Testis (tissue), 2 donors: ENCODE measurements at regions not wholly inside any gene's neighbourhood (a gene's known extent, or its start where the extent isn't known, plus 50 kb on each side); places are given as distances from the start of the nearest gene placed in this dataset.

ENCODE experiments used
- DNase-seq: peaks from one replicate; pipeline ENCODE4 v3.0.0-alpha.2; 2019
- H3K27ac ChIP-seq, 2 donors: fragments of 200-600 bp; sonication (generic); one replicate each; pipeline ENCODE4 v1.5.1; 2019
- H3K27me3 ChIP-seq: fragments of 200-600 bp; sonication (generic); one replicate; pipeline ENCODE4 v1.5.1; 2019
- H3K36me3 ChIP-seq: fragments of 200-600 bp; sonication (generic); one replicate; pipeline ENCODE4 v1.5.1; 2017; ENCODE audit warnings: low read depth; ENCODE audit errors: missing control alignments
- H3K4me1 ChIP-seq: fragments of 200-600 bp; sonication (generic); one replicate; pipeline ENCODE4 v1.5.1; 2019
- H3K4me3 ChIP-seq, 2 donors: fragments of 200-600 bp; sonication (generic); one replicate each; pipeline ENCODE4 v1.5.1; 2017 to 2019
- H3K9me3 ChIP-seq: fragments of 200-600 bp; sonication (generic); one replicate; pipeline ENCODE4 v1.5.1; 2017
- POLR2A ChIP-seq: fragments of 450-650 bp; IDR thresholded peaks from one replicate; pipeline ENCODE4 v1.6.1; 2017; ENCODE audit warnings: antibody characterized with exemption, mild to moderate bottlenecking, moderate library complexity
- WGBS, 2 donors: methylation state at CpG; one replicate each; pipeline ENCODE4 v1.1.5; 2018; 5-methylcytosine and 5-hydroxymethylcytosine counted together
- intact Hi-C: fragments of 100-400 bp; cut with DNase I; formaldehyde crosslinking; loops from one replicate; pipeline ENCODE4 v1.15.1; 2023; ENCODE audit warnings: low total_unique reads
- TF ChIP-seq, protein P1 (sequence below), 3 experiments: fragments of 450-650 bp in 2 of 3; fragments of 200-600 bp in 1 of 3; sonication (generic) in 1 of 3; IDR thresholded peaks; one replicate each; pipeline ENCODE4 v1.5.1; 2016 to 2019; ENCODE audit warnings: antibody characterized with exemption in 3 of 3, mild to moderate bottlenecking in 2 of 3, moderate library complexity in 1 of 3

DNA sequence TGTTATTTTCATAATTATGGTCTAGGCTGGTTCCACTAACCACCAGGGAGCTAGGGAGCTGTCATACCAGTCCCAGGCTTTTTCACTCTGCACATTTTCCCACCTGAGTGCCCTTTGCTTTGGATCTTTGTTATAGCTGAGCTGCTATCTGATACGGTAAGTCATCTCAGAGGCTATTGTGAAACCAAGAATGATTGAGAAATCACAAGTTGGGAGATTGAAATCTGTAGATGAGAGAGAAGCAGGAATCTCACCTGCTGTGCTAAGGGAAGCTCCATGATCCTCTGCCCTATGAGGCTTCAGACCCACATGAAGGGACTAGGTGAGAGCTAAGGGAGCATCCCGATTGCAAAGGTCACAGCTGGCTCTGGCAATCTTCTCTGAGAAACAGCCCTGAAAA, 307.8 kb downstream of the REEP3 start:
- no peaks in the 10 kb centered on the region for H3K4me1 ChIP-seq
- H3K36me3 ChIP-seq: no peaks in the 10 kb centered on the region
- no peak for DNase-seq
- 73 to 88% methylated on average over 2 of the region's 2 CpGs for WGBS, 2 donors
- H3K27me3 ChIP-seq: no peaks in the 10 kb centered on the region
- TF ChIP-seq, protein P1, sequence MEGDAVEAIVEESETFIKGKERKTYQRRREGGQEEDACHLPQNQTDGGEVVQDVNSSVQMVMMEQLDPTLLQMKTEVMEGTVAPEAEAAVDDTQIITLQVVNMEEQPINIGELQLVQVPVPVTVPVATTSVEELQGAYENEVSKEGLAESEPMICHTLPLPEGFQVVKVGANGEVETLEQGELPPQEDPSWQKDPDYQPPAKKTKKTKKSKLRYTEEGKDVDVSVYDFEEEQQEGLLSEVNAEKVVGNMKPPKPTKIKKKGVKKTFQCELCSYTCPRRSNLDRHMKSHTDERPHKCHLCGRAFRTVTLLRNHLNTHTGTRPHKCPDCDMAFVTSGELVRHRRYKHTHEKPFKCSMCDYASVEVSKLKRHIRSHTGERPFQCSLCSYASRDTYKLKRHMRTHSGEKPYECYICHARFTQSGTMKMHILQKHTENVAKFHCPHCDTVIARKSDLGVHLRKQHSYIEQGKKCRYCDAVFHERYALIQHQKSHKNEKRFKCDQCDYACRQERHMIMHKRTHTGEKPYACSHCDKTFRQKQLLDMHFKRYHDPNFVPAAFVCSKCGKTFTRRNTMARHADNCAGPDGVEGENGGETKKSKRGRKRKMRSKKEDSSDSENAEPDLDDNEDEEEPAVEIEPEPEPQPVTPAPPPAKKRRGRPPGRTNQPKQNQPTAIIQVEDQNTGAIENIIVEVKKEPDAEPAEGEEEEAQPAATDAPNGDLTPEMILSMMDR (IDR thresholded peaks at IDR 0.05): no peak
- no peak for TF ChIP-seq POLR2A
- intact Hi-C loops: no loop called here
- no peak overlapping the region for H3K27ac ChIP-seq
- no peaks in the 10 kb centered on the region for H3K9me3 ChIP-seq
- no peak overlapping the region for H3K4me3 ChIP-seq

DNA sequence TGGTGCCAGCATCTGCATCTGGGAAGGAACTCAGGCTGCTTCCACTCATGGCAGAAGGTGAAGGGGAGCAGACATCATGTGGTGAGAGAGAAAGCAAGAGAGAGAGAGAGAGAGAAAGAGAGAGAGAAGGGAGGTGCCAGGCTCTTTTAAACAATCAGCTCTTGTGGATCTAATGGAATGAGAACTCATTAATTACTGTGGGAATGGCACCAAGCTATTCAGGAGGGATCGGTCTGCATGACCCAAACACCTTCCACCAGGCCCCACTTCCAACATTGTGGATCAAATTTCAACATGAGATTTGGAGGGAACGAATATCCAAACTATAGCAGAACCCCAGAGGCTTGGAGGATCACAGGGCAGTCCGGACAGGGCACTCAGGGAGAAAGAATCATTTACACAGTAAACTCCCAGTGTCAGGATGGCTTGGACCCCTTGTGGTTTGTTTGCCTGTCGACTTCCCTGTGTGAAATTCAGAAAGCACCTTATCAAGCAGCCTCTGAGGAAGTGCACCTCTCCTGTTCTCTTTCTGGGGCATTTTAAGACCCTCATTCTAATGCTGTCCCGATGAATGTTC, 308.5 kb downstream of the REEP3 start:
- DNase-seq: no peak
- Histone ChIP-seq H3K36me3 (no peaks in the 10 kb centered on the region), H3K27ac (no peak overlapping the region), H3K4me3 (no peak overlapping the region), H3K27me3 (no peaks in the 10 kb centered on the region), H3K4me1 (no peaks in the 10 kb centered on the region), H3K9me3 (no peaks in the 10 kb centered on the region)
- intact Hi-C loops: no loop called here
- WGBS, 2 donors: 60 to 64% methylated on average over 5 of the region's 5 CpGs
- TF ChIP-seq, protein P1 (IDR thresholded peaks at IDR 0.05): no peak
- no peak for TF ChIP-seq POLR2A

DNA sequence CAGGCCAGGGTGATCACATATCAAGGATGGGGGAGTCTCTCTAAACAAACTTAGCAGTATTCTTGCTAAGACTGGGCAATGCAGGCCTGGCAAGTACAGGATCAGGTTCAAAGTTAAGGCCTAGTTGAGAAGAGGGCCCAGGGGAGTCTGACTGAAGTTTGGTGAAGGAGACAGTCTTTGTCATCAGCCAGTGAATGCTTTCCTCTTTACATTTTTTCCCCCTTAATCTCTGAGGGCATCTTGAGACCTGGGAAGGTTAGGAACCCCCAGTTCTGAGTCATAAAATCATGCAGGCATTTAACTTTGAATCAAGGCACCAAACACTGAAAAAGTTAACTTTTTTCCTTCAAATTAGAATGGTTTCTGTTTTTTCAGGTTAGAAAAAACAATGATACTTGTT, 311.5 kb downstream of the REEP3 start:
- H3K27ac ChIP-seq: no peak overlapping the region
- H3K36me3 ChIP-seq: no peaks in the 10 kb centered on the region
- no peaks in the 10 kb centered on the region for H3K4me1 ChIP-seq
- no peak for TF ChIP-seq POLR2A
- TF ChIP-seq, protein P1 (IDR thresholded peaks at IDR 0.05): no peak
- H3K27me3 ChIP-seq: no peaks in the 10 kb centered on the region
- intact Hi-C loops: no loop called here
- no peak for DNase-seq
- H3K9me3 ChIP-seq: no peaks in the 10 kb centered on the region
- H3K4me3 ChIP-seq: no peak overlapping the region

DNA sequence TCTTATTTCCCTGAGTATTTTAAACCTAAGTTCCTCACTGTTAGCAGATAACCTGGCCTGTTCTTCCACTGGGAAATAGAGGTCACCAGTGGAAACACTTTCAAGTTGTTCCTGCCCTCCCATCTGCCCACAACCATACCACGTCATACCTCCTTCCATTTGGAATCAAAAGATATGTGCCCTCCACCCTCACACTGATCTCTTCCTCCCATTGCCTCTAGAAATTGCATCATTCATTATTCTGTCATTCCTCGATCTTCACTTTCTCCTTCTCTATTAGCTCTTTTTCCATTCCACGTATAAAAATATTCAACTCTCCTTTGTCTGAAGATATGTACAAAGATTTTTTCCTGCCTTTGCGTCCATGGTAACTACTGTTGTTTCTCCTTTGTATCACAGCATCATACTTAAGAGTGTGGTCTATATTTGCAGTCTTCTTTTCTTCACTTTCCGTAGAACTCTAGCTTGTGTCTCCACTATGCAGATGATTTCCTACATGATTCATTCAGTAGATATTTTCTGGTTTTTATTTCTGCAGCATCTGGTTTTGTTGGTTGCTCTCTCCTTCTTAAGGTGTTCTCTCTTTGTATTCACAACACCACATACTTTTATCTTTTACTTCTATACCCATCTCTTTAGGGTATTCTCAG, 312.3 kb downstream of the REEP3 start:
- no peaks in the 10 kb centered on the region for H3K9me3 ChIP-seq
- no peaks in the 10 kb centered on the region for H3K36me3 ChIP-seq
- 54 to 76% methylated on average over 5 of the region's 5 CpGs for WGBS, 2 donors
- H3K27ac ChIP-seq: no peak overlapping the region
- no peak overlapping the region for H3K4me3 ChIP-seq
- no peak for DNase-seq
- no peaks in the 10 kb centered on the region for H3K4me1 ChIP-seq
- intact Hi-C loops: no loop called here
- no peaks in the 10 kb centered on the region for H3K27me3 ChIP-seq
- TF ChIP-seq, protein P1 (IDR thresholded peaks at IDR 0.05): no peak
- TF ChIP-seq POLR2A: no peak
